Superior temporal gyrus (tissue), 1 donor: ENCODE measurements at regions not wholly inside any gene's neighbourhood (a gene's known extent, or its start where the extent isn't known, plus 50 kb on each side); places are given as distances from the start of the nearest gene placed in this dataset.
"Not testable (repeated sequence)": the region's sequence is repeated elsewhere in the genome, so short reads cannot be mapped to it uniquely, and the experiment has no call there.

Experiments
- DNase-seq: peaks from one replicate; pipeline ENCODE4 v3.0.0-alpha.2; 2016; ENCODE audit errors: extremely low spot score

- no peak for DNase-seq
Measured at GRCh38 chr3:78312851-78313250, 1273.0 kb downstream of the ROBO2 start.

- DNase-seq: no peak
Measured at GRCh38 chr3:78313332-78313731, 1273.4 kb downstream of the ROBO2 start.

GRCh38 chr3:78314327-78314726 is 1274.4 kb downstream of the ROBO2 start:
- no peak for DNase-seq

GRCh38 chr3:78317774-78318173 is 1277.9 kb downstream of the ROBO2 start:
- DNase-seq: no peak

- no peak for DNase-seq
Measured at GRCh38 chr3:78322780-78323179, 1282.9 kb downstream of the ROBO2 start.

- DNase-seq: no peak
Measured at GRCh38 chr3:78337801-78338211, 1297.9 kb downstream of the ROBO2 start.

GRCh38 chr3:78338405-78338804 is 1298.5 kb downstream of the ROBO2 start:
- DNase-seq: no peak

GRCh38 chr3:78343221-78343620 is 1303.3 kb downstream of the ROBO2 start:
- DNase-seq: no peak

- DNase-seq: not testable (repeated sequence)
Measured at GRCh38 chr3:78344267-78344666, 1304.4 kb downstream of the ROBO2 start.

- no peak for DNase-seq
Measured at GRCh38 chr3:78344918-78345317, 1305.0 kb downstream of the ROBO2 start.

GRCh38 chr3:78347176-78347575 is 1307.3 kb downstream of the ROBO2 start:
- no peak for DNase-seq

GRCh38 chr3:78348664-78349063 is 1308.8 kb downstream of the ROBO2 start:
- DNase-seq: no peak

GRCh38 chr3:78349571-78349970 is 1309.7 kb downstream of the ROBO2 start:
- no peak for DNase-seq

- DNase-seq: no peak
Measured at GRCh38 chr3:78351334-78351733, 1311.4 kb downstream of the ROBO2 start.

GRCh38 chr3:78353231-78353630 is 1313.3 kb downstream of the ROBO2 start:
- DNase-seq: no peak

GRCh38 chr3:78360849-78361248 is 1321.0 kb downstream of the ROBO2 start:
- DNase-seq: no peak

- no peak for DNase-seq
Measured at GRCh38 chr3:78368636-78369345, 1328.9 kb downstream of the ROBO2 start.

GRCh38 chr3:78390221-78390620 is 1350.3 kb downstream of the ROBO2 start:
- DNase-seq: no peak

GRCh38 chr3:78398401-78398800 is 1358.5 kb downstream of the ROBO2 start:
- no peak for DNase-seq

GRCh38 chr3:78402720-78403119 is 1362.8 kb downstream of the ROBO2 start:
- DNase-seq: no peak

- DNase-seq: no peak
Measured at GRCh38 chr3:78405745-78406144, 1362.1 kb downstream of the ROBO1 start.

GRCh38 chr3:78406396-78406795 is 1361.4 kb downstream of the ROBO1 start:
- DNase-seq: no peak

- DNase-seq: no peak
Measured at GRCh38 chr3:78410077-78410476, 1357.7 kb downstream of the ROBO1 start.

GRCh38 chr3:78414261-78414660 is 1353.5 kb downstream of the ROBO1 start:
- DNase-seq: no peak
